ENCODE measurements at regions not wholly inside any gene's neighbourhood (a gene's known extent, or its start where the extent isn't known, plus 50 kb on each side); places are given as distances from the start of the nearest gene placed in this dataset.

- Mint-ChIP-seq H3K4me1 (ENCODE audit: low read depth) (no peaks in the 10 kb centered on the region), H3K4me3 (ENCODE audit: low read depth) (no peak overlapping the region), H3K27me3 (no peaks in the 10 kb centered on the region), H3K9me3 (ENCODE audit: low read depth) (peaks cover 8% of the 10 kb centered on the region), H3K27ac (no peak overlapping the region), H3K36me3 (ENCODE audit: insufficient read depth) (no peaks in the 10 kb centered on the region)
- DNase-seq (ENCODE audit: low spot score, unreplicated experiment), result no peak
- TF ChIP-seq, protein P1, sequence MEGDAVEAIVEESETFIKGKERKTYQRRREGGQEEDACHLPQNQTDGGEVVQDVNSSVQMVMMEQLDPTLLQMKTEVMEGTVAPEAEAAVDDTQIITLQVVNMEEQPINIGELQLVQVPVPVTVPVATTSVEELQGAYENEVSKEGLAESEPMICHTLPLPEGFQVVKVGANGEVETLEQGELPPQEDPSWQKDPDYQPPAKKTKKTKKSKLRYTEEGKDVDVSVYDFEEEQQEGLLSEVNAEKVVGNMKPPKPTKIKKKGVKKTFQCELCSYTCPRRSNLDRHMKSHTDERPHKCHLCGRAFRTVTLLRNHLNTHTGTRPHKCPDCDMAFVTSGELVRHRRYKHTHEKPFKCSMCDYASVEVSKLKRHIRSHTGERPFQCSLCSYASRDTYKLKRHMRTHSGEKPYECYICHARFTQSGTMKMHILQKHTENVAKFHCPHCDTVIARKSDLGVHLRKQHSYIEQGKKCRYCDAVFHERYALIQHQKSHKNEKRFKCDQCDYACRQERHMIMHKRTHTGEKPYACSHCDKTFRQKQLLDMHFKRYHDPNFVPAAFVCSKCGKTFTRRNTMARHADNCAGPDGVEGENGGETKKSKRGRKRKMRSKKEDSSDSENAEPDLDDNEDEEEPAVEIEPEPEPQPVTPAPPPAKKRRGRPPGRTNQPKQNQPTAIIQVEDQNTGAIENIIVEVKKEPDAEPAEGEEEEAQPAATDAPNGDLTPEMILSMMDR (IDR thresholded peaks at IDR 0.05; ENCODE audit: unreplicated experiment), result no peak
These were observed 2101.7 kb upstream of the PCDH20 start for GRCh38 chr13:63517371-63517770.

- Mint-ChIP-seq H3K27ac (no peak overlapping the region), H3K4me3 (ENCODE audit: low read depth) (no peak overlapping the region), H3K27me3 (no peaks in the 10 kb centered on the region), H3K36me3 (ENCODE audit: insufficient read depth) (no peaks in the 10 kb centered on the region), H3K9me3 (ENCODE audit: low read depth) (peaks cover 8% of the 10 kb centered on the region), H3K4me1 (ENCODE audit: low read depth) (no peaks in the 10 kb centered on the region)
- no peak for DNase-seq (ENCODE audit: low spot score, unreplicated experiment)
- TF ChIP-seq, protein P1 (IDR thresholded peaks at IDR 0.05; ENCODE audit: unreplicated experiment), result no peak
These were observed 2100.5 kb upstream of the PCDH20 start for GRCh38 chr13:63516124-63516523.

DNA sequence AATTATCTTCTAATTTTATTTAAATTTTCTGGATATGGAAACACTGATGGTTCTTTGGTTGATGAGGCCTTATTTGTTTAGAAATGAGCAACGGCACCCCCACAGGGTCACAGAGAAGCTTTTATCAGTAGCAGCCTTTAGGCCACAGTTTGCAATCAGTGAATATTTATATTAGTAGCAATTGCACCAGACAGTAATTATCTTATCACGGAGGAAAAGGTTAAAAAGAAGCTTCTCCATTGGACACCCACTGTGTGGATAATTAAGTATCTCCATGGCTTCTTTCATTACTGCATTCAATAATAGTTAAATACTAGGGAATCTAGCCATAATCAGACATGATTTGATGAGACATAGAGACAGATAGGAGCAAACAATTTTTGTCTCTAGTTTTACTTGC is 2099.2 kb upstream of the PCDH20 start:
- no peak overlapping the region for H3K4me3 Mint-ChIP-seq (ENCODE audit: low read depth)
- H3K4me1 Mint-ChIP-seq (ENCODE audit: low read depth), result no peaks in the 10 kb centered on the region
- TF ChIP-seq, protein P1 (IDR thresholded peaks at IDR 0.05; ENCODE audit: unreplicated experiment), result no peak
- DNase-seq (ENCODE audit: low spot score, unreplicated experiment), result no peak
- no peaks in the 10 kb centered on the region for H3K36me3 Mint-ChIP-seq (ENCODE audit: insufficient read depth)
- H3K9me3 Mint-ChIP-seq (ENCODE audit: low read depth), result peaks cover 8% of the 10 kb centered on the region
- no peaks in the 10 kb centered on the region for H3K27me3 Mint-ChIP-seq
- H3K27ac Mint-ChIP-seq, result no peak overlapping the region

GRCh38 chr13:63512095-63512494 is 2096.4 kb upstream of the PCDH20 start:
- Mint-ChIP-seq H3K27ac (no peak overlapping the region), H3K4me1 (ENCODE audit: low read depth) (no peaks in the 10 kb centered on the region), H3K36me3 (ENCODE audit: insufficient read depth) (no peaks in the 10 kb centered on the region), H3K9me3 (ENCODE audit: low read depth) (no peaks in the 10 kb centered on the region), H3K27me3 (no peaks in the 10 kb centered on the region), H3K4me3 (ENCODE audit: low read depth) (no peak overlapping the region)
- no peak for DNase-seq (ENCODE audit: low spot score, unreplicated experiment)
- TF ChIP-seq, protein P1 (IDR thresholded peaks at IDR 0.05; ENCODE audit: unreplicated experiment), result no peak

GRCh38 chr13:63501702-63502101 is 2086.1 kb upstream of the PCDH20 start:
- TF ChIP-seq, protein P1 (IDR thresholded peaks at IDR 0.05; ENCODE audit: unreplicated experiment), result no peak
- Mint-ChIP-seq H3K4me3 (ENCODE audit: low read depth) (no peak overlapping the region), H3K27me3 (no peaks in the 10 kb centered on the region), H3K4me1 (ENCODE audit: low read depth) (no peaks in the 10 kb centered on the region), H3K36me3 (ENCODE audit: insufficient read depth) (no peaks in the 10 kb centered on the region), H3K9me3 (ENCODE audit: low read depth) (peaks cover 4% of the 10 kb centered on the region), H3K27ac (no peak overlapping the region)
- DNase-seq (ENCODE audit: low spot score, unreplicated experiment), result no peak
